ENCODE measurements at regions not wholly inside any gene's neighbourhood (a gene's known extent, or its start where the extent isn't known, plus 50 kb on each side); places are given as distances from the start of the nearest gene placed in this dataset.
A peak's percentile ranks its signal among the peaks of the same experiment; 100 is the strongest.

DNA sequence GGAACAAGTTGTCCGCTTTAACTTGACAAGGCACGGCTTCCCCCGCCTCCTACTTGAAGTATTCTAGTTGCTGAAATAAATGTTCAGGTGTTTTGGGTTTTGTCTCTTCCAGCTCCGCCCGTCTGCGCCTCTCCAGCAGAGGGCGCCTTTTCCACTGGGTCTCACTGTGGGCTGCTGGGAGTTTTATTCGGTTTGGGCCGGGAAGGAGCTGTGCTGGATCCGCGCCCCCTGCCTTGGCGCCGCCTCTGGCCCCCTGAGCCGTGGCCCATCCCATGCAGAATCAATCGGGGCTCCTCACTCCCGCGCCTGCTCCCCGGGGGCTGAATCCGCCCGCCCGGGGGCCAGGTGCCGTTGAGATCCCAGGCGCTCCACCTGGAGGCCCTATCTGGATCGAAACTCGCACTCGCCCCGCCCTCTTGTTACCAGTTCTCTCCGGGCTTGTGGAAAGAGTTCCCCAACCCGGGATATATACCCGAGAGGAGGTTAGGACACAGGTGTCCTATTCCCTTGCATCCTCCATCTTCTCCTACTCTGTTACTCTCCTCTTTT lies 51.0 kb upstream of the TCF21 start:
- peak; percentile 63 for DNase-seq (ENCODE audit: low spot score)
- Histone ChIP-seq H3K36me3 (ENCODE audit: control insufficient read depth in 4 of 4, insufficient read depth in 3 of 4, low read depth in 1 of 4, low read length in 3 of 4) (no peaks in the 10 kb centered on the region), H3K4me3 (ENCODE audit: low read depth in 1 of 3, low read length in 3 of 3) (peak overlapping the region; percentile 12 to 69 (median 62)), H3K27me3 (ENCODE audit: control insufficient read depth in 4 of 4, insufficient read depth in 4 of 4, low read length in 3 of 4) (no peaks in the 10 kb centered on the region), H3K9ac (ENCODE audit: low read depth in 1 of 2, low read length in 2 of 2) (no peak overlapping the region), H3K9me3 (ENCODE audit: control insufficient read depth in 4 of 4, low read length in 3 of 4) (no peaks in the 10 kb centered on the region), H3K4me1 (ENCODE audit: control insufficient read depth in 4 of 4, insufficient read depth in 4 of 4, low read length in 3 of 4) (peaks cover 0 to 2% (median 0%) of the 10 kb centered on the region in 4 donors), H3K27ac (ENCODE audit: low read depth in 1 of 2, low read length in 2 of 2) (no peak overlapping the region)
- TF ChIP-seq RAD21 (IDR thresholded peaks at IDR 0.05) = peak; percentile 74 to 80
- no peak for TF ChIP-seq FOXA1 (IDR thresholded peaks at IDR 0.05)
- TF ChIP-seq, protein P1, sequence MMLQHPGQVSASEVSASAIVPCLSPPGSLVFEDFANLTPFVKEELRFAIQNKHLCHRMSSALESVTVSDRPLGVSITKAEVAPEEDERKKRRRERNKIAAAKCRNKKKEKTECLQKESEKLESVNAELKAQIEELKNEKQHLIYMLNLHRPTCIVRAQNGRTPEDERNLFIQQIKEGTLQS (IDR thresholded peaks at IDR 0.05) = no peak
- TF ChIP-seq, protein P2, sequence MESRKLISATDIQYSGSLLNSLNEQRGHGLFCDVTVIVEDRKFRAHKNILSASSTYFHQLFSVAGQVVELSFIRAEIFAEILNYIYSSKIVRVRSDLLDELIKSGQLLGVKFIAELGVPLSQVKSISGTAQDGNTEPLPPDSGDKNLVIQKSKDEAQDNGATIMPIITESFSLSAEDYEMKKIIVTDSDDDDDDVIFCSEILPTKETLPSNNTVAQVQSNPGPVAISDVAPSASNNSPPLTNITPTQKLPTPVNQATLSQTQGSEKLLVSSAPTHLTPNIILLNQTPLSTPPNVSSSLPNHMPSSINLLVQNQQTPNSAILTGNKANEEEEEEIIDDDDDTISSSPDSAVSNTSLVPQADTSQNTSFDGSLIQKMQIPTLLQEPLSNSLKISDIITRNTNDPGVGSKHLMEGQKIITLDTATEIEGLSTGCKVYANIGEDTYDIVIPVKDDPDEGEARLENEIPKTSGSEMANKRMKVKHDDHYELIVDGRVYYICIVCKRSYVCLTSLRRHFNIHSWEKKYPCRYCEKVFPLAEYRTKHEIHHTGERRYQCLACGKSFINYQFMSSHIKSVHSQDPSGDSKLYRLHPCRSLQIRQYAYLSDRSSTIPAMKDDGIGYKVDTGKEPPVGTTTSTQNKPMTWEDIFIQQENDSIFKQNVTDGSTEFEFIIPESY (IDR thresholded peaks at IDR 0.05) = no peak
- TF ChIP-seq, protein P3, sequence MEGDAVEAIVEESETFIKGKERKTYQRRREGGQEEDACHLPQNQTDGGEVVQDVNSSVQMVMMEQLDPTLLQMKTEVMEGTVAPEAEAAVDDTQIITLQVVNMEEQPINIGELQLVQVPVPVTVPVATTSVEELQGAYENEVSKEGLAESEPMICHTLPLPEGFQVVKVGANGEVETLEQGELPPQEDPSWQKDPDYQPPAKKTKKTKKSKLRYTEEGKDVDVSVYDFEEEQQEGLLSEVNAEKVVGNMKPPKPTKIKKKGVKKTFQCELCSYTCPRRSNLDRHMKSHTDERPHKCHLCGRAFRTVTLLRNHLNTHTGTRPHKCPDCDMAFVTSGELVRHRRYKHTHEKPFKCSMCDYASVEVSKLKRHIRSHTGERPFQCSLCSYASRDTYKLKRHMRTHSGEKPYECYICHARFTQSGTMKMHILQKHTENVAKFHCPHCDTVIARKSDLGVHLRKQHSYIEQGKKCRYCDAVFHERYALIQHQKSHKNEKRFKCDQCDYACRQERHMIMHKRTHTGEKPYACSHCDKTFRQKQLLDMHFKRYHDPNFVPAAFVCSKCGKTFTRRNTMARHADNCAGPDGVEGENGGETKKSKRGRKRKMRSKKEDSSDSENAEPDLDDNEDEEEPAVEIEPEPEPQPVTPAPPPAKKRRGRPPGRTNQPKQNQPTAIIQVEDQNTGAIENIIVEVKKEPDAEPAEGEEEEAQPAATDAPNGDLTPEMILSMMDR (IDR thresholded peaks at IDR 0.05; ENCODE audit: low read depth, low read length, missing input control) = peak; percentile 84
- 8% methylated on average over 30 of the region's 30 CpGs for WGBS
